WERI-Rb-1 (cell line): ENCODE measurements at regions not wholly inside any gene's neighbourhood (a gene's known extent, or its start where the extent isn't known, plus 50 kb on each side); places are given as distances from the start of the nearest gene placed in this dataset.

ENCODE experiments used
- DNase-seq: peaks from one replicate; pipeline ENCODE4 v3.0.0-alpha.2; 2020
- H3K27ac ChIP-seq: fragments of 250-450 bp; sonication (Bioruptor Pico); 2 replicates; pipeline ENCODE4 v1.5.1; 2020; ENCODE audit warnings: mild to moderate bottlenecking, moderate library complexity
- H3K27me3 ChIP-seq: fragments of 250-450 bp; sonication (Bioruptor Pico); 2 replicates; pipeline ENCODE4 v1.5.1; 2021; ENCODE audit warnings: mild to moderate bottlenecking, low read depth, moderate library complexity; ENCODE audit not compliant: insufficient read depth, severe bottlenecking
- H3K36me3 ChIP-seq: fragments of 250-450 bp; sonication (Bioruptor Pico); 2 replicates; pipeline ENCODE4 v1.5.1; 2020; ENCODE audit warnings: mild to moderate bottlenecking, moderate library complexity
- H3K4me3 ChIP-seq: 2 replicates; pipeline ENCODE4 v1.5.1; 2011; ENCODE audit warnings: low read depth, mild to moderate bottlenecking, control low read depth, low read length
- H3K9me3 ChIP-seq: fragments of 250-450 bp; sonication (Bioruptor Pico); 2 replicates; pipeline ENCODE4 v1.5.1; 2021; ENCODE audit warnings: mild to moderate bottlenecking, moderate library complexity; ENCODE audit not compliant: severe bottlenecking
- CTCF ChIP-seq: IDR thresholded peaks from 2 replicates; pipeline ENCODE4 v1.5.1; 2011; ENCODE audit warnings: low read depth, mild to moderate bottlenecking, control low read depth, inconsistent platforms, low read length

- no peak for TF ChIP-seq CTCF
- H3K4me3 ChIP-seq, result no peak overlapping the region
- no peaks in the 10 kb centered on the region for H3K36me3 ChIP-seq
- H3K27me3 ChIP-seq, result no peaks in the 10 kb centered on the region
- DNase-seq, result no peak
- H3K27ac ChIP-seq, result no peak overlapping the region
- H3K9me3 ChIP-seq, result no peaks in the 10 kb centered on the region
Observed at GRCh38 chr10:109159351-109159750, 764.0 kb downstream of the XPNPEP1 start.

GRCh38 chr10:109156396-109156795, 766.9 kb downstream of the XPNPEP1 start:
- no peaks in the 10 kb centered on the region for H3K9me3 ChIP-seq
- no peak overlapping the region for H3K27ac ChIP-seq
- DNase-seq, result no peak
- no peaks in the 10 kb centered on the region for H3K36me3 ChIP-seq
- no peaks in the 10 kb centered on the region for H3K27me3 ChIP-seq
- no peak overlapping the region for H3K4me3 ChIP-seq
- TF ChIP-seq CTCF, result no peak

GRCh38 chr10:109149666-109150350, 773.5 kb downstream of the XPNPEP1 start:
- no peak for DNase-seq
- no peaks in the 10 kb centered on the region for H3K36me3 ChIP-seq
- no peak overlapping the region for H3K27ac ChIP-seq
- H3K4me3 ChIP-seq, result no peak overlapping the region
- TF ChIP-seq CTCF, result no peak
- no peaks in the 10 kb centered on the region for H3K27me3 ChIP-seq
- H3K9me3 ChIP-seq, result no peaks in the 10 kb centered on the region

- DNase-seq, result no peak
- H3K36me3 ChIP-seq, result no peaks in the 10 kb centered on the region
- no peak overlapping the region for H3K4me3 ChIP-seq
- no peaks in the 10 kb centered on the region for H3K27me3 ChIP-seq
- H3K27ac ChIP-seq, result no peak overlapping the region
- no peak for TF ChIP-seq CTCF
- H3K9me3 ChIP-seq, result no peaks in the 10 kb centered on the region
Observed at GRCh38 chr10:109127363-109127762, 795.9 kb downstream of the XPNPEP1 start.

GRCh38 chr10:109126541-109126940, 796.8 kb downstream of the XPNPEP1 start:
- no peak overlapping the region for H3K27ac ChIP-seq
- no peak overlapping the region for H3K4me3 ChIP-seq
- no peak for TF ChIP-seq CTCF
- no peaks in the 10 kb centered on the region for H3K27me3 ChIP-seq
- no peaks in the 10 kb centered on the region for H3K9me3 ChIP-seq
- H3K36me3 ChIP-seq, result no peaks in the 10 kb centered on the region
- peak; percentile 19 for DNase-seq

GRCh38 chr10:109126016-109126415, 797.3 kb downstream of the XPNPEP1 start:
- Histone ChIP-seq H3K36me3 (no peaks in the 10 kb centered on the region), H3K27ac (no peak overlapping the region), H3K27me3 (no peaks in the 10 kb centered on the region), H3K4me3 (no peak overlapping the region), H3K9me3 (no peaks in the 10 kb centered on the region)
- no peak for DNase-seq
- 0 out of 2 replicates have a peak, but pooled peaks have one; percentile 16 for TF ChIP-seq CTCF
